HepG2 (cell line): ENCODE measurements at regions not wholly inside any gene's neighbourhood (a gene's known extent, or its start where the extent isn't known, plus 50 kb on each side); places are given as distances from the start of the nearest gene placed in this dataset.

Source experiments
- ARNT ChIP-seq: fragments of 450-650 bp; IDR thresholded peaks from 2 replicates; pipeline ENCODE4 v1.6.1; 2017
- CTCF ChIP-seq: sonication (generic); formaldehyde crosslinking; IDR thresholded peaks from 2 replicates; pipeline ENCODE4 v1.5.0; 2020; ENCODE audit warnings: mild to moderate bottlenecking, missing genetic modification reagents, moderate library complexity
- GABPA ChIP-seq, 2 experiments: IDR thresholded peaks; 2 replicates each; pipeline ENCODE4 v1.6.1; 2011 to 2016; ENCODE audit warnings: low read depth in 2 of 2, low read length in 1 of 2, missing biosample characterization in 1 of 2, missing genetic modification characterization in 1 of 2
- MBNL3 ChIP-seq: fragments of 250-450 bp; sonication (Bioruptor Pico); conservative IDR thresholded peaks from 2 replicates; pipeline ENCODE4 v1.8.0; 2022; ENCODE audit warnings: mild to moderate bottlenecking, inconsistent platforms
- TFAP4 ChIP-seq: sonication (generic); IDR thresholded peaks from 2 replicates; pipeline ENCODE4 v1.6.1; 2016; ENCODE audit warnings: low read depth, borderline replicate concordance
- ZNF160 ChIP-seq: sonication (generic); formaldehyde crosslinking; IDR thresholded peaks from 2 replicates; pipeline ENCODE4 v1.8.0; 2022; ENCODE audit warnings: mild to moderate bottlenecking, inconsistent platforms, missing genetic modification reagents

GRCh38 chr3:187498211-187498724 lies 130.1 kb downstream of the RTP4 start:
- TF ChIP-seq ZNF160 (CRISPR knock-in tag), result no peak
- TF ChIP-seq CTCF (CRISPR knock-in tag), result no peak
- no peak for TF ChIP-seq GABPA (IDR thresholded peaks at IDR 0.05; ENCODE audit: low read depth, low read length)
- TF ChIP-seq GABPA (CRISPR knock-in tag; IDR thresholded peaks at IDR 0.05; ENCODE audit: low read depth), result no peak
- no peak for TF ChIP-seq TFAP4
- TF ChIP-seq ARNT, result no peak
- no peak for TF ChIP-seq MBNL3 (CRISPR knock-in tag)
